Hepatocyte (in vitro differentiated cells): ENCODE measurements at regions not wholly inside any gene's neighbourhood (a gene's known extent, or its start where the extent isn't known, plus 50 kb on each side); places are given as distances from the start of the nearest gene placed in this dataset.

Source experiments
- DNase-seq: peaks from one replicate; pipeline ENCODE4 v3.0.0-alpha.2; 2016; ENCODE audit warnings: low spot score
- H2AFZ ChIP-seq: fragments of 200-600 bp; sonication (generic); 2 replicates; pipeline ENCODE4 v1.6.0; 2016; ENCODE audit warnings: antibody characterized with exemption, mild to moderate bottlenecking
- H3K27ac ChIP-seq: fragments of 200-600 bp; sonication (generic); 2 replicates; pipeline ENCODE4 v1.5.1; 2016; ENCODE audit warnings: mild to moderate bottlenecking
- H3K27me3 ChIP-seq: fragments of 200-600 bp; sonication (generic); 2 replicates; pipeline ENCODE4 v1.6.1; 2016
- H3K36me3 ChIP-seq: fragments of 200-600 bp; sonication (generic); replicated peaks from 2 replicates; pipeline ENCODE4 v1.5.1; 2016; ENCODE audit warnings: low read depth; ENCODE audit not compliant: insufficient read depth
- H3K4me1 ChIP-seq: fragments of 200-600 bp; sonication (generic); 2 replicates; pipeline ENCODE4 v1.5.1; 2016; ENCODE audit warnings: mild to moderate bottlenecking, moderate library complexity; ENCODE audit not compliant: insufficient read depth
- H3K4me2 ChIP-seq: fragments of 200-600 bp; sonication (generic); 2 replicates; pipeline ENCODE4 v1.6.0; 2016
- H3K4me3 ChIP-seq: fragments of 200-600 bp; sonication (generic); 2 replicates; pipeline ENCODE4 v1.5.1; 2016; ENCODE audit warnings: mild to moderate bottlenecking
- H3K79me2 ChIP-seq: fragments of 200-600 bp; sonication (generic); 2 replicates; pipeline ENCODE4 v1.6.0; 2017; ENCODE audit warnings: mild to moderate bottlenecking
- H3K9me2 ChIP-seq: fragments of 200-600 bp; sonication (generic); replicated peaks from 2 replicates; pipeline ENCODE4 v1.6.0; 2017; ENCODE audit warnings: mild to moderate bottlenecking; ENCODE audit not compliant: insufficient read depth
- H3K9me3 ChIP-seq: fragments of 200-600 bp; sonication (generic); 2 replicates; pipeline ENCODE4 v1.5.1; 2016; ENCODE audit warnings: low read depth, mild to moderate bottlenecking
- H4K20me1 ChIP-seq: fragments of 200-600 bp; sonication (generic); 2 replicates; pipeline ENCODE4 v1.6.0; 2016; ENCODE audit warnings: mild to moderate bottlenecking; ENCODE audit not compliant: insufficient read depth, poor library complexity, severe bottlenecking
- CTCF ChIP-seq: fragments of 200-600 bp; sonication (generic); IDR thresholded peaks from 2 replicates; pipeline ENCODE4 v1.5.1; 2016; ENCODE audit warnings: antibody characterized with exemption, mild to moderate bottlenecking; ENCODE audit not compliant: poor library complexity
- EZH2 ChIP-seq: fragments of 200-600 bp; sonication (generic); IDR thresholded peaks from 2 replicates; pipeline ENCODE4 v1.6.1; 2016; ENCODE audit warnings: antibody characterized with exemption, mild to moderate bottlenecking, borderline replicate concordance
- EZH2phosphoT487 ChIP-seq: fragments of 200-600 bp; sonication (generic); IDR thresholded peaks from one replicate; pipeline ENCODE4 v1.6.1; 2018; ENCODE audit warnings: antibody characterized with exemption, mild to moderate bottlenecking, low read depth, moderate library complexity; ENCODE audit not compliant: unreplicated experiment, severe bottlenecking
- WGBS: methylation state at CpG from one replicate; pipeline ENCODE4 v1.1.6; 2016; ENCODE audit warnings: low lambda C conversion rate; ENCODE audit errors: missing lambda C conversion rate; 5-methylcytosine and 5-hydroxymethylcytosine counted together

- H3K79me2 ChIP-seq: no peaks in the 10 kb centered on the region
- WGBS: 82% methylated on average over 7 of the region's 7 CpGs
- no peaks in the 10 kb centered on the region for H3K9me3 ChIP-seq
- TF ChIP-seq EZH2phosphoT487: no peak
- TF ChIP-seq EZH2: no peak
- TF ChIP-seq CTCF: no peak
- H3K36me3 ChIP-seq: no peaks in the 10 kb centered on the region
- no peaks in the 10 kb centered on the region for H3K4me1 ChIP-seq
- H3K4me3 ChIP-seq: no peak overlapping the region
- no peak for DNase-seq
- H3K4me2 ChIP-seq: no peak overlapping the region
- H2AFZ ChIP-seq: no peak overlapping the region
- no peaks in the 10 kb centered on the region for H3K9me2 ChIP-seq
- no peak overlapping the region for H3K27ac ChIP-seq
- no peaks in the 10 kb centered on the region for H4K20me1 ChIP-seq
- no peaks in the 10 kb centered on the region for H3K27me3 ChIP-seq
Measured at GRCh38 chr4:188649635-188650034, 510.4 kb downstream of the TRIML1 start.

GRCh38 chr4:188650516-188650915 is 511.3 kb downstream of the TRIML1 start:
- no peaks in the 10 kb centered on the region for H3K36me3 ChIP-seq
- H3K9me3 ChIP-seq: no peaks in the 10 kb centered on the region
- H2AFZ ChIP-seq: no peak overlapping the region
- DNase-seq: no peak
- H3K4me3 ChIP-seq: no peak overlapping the region
- no peak overlapping the region for H3K4me2 ChIP-seq
- no peaks in the 10 kb centered on the region for H4K20me1 ChIP-seq
- WGBS: 92% methylated on average over 4 of the region's 4 CpGs
- H3K27ac ChIP-seq: no peak overlapping the region
- TF ChIP-seq EZH2phosphoT487 (no peak), CTCF (no peak), EZH2 (no peak)
- no peaks in the 10 kb centered on the region for H3K4me1 ChIP-seq
- no peaks in the 10 kb centered on the region for H3K9me2 ChIP-seq
- no peaks in the 10 kb centered on the region for H3K79me2 ChIP-seq
- no peaks in the 10 kb centered on the region for H3K27me3 ChIP-seq

GRCh38 chr4:188657365-188657764 is 518.1 kb downstream of the TRIML1 start:
- Histone ChIP-seq H3K27me3 (no peaks in the 10 kb centered on the region), H3K27ac (no peak overlapping the region), H3K4me3 (no peak overlapping the region), H3K9me3 (no peaks in the 10 kb centered on the region), H2AFZ (no peak overlapping the region), H4K20me1 (no peaks in the 10 kb centered on the region), H3K9me2 (no peaks in the 10 kb centered on the region), H3K4me2 (no peak overlapping the region), H3K79me2 (no peaks in the 10 kb centered on the region), H3K36me3 (no peaks in the 10 kb centered on the region), H3K4me1 (no peaks in the 10 kb centered on the region)
- TF ChIP-seq CTCF (no peak), EZH2 (no peak), EZH2phosphoT487 (no peak)
- WGBS: 82% methylated on average over 5 of the region's 5 CpGs
- no peak for DNase-seq

- no peaks in the 10 kb centered on the region for H3K9me3 ChIP-seq
- H3K27me3 ChIP-seq: no peaks in the 10 kb centered on the region
- no peak overlapping the region for H2AFZ ChIP-seq
- no peak overlapping the region for H3K4me2 ChIP-seq
- H3K4me3 ChIP-seq: no peak overlapping the region
- no peaks in the 10 kb centered on the region for H4K20me1 ChIP-seq
- H3K9me2 ChIP-seq: no peaks in the 10 kb centered on the region
- H3K36me3 ChIP-seq: no peaks in the 10 kb centered on the region
- WGBS: 94% methylated on average over 47 of the region's 48 CpGs
- TF ChIP-seq EZH2phosphoT487 (no peak), EZH2 (no peak), CTCF (no peak)
- no peak overlapping the region for H3K27ac ChIP-seq
- no peak for DNase-seq
- no peaks in the 10 kb centered on the region for H3K4me1 ChIP-seq
- H3K79me2 ChIP-seq: no peaks in the 10 kb centered on the region
Measured at GRCh38 chr4:188658958-188659522, 519.8 kb downstream of the TRIML1 start.
